Hepatocyte (in vitro differentiated cells): ENCODE measurements at regions not wholly inside any gene's neighbourhood (a gene's known extent, or its start where the extent isn't known, plus 50 kb on each side); places are given as distances from the start of the nearest gene placed in this dataset.

Experiments
- CTCF ChIP-seq: fragments of 200-600 bp; sonication (generic); IDR thresholded peaks from 2 replicates; pipeline ENCODE4 v1.5.1; 2016; ENCODE audit warnings: antibody characterized with exemption, mild to moderate bottlenecking; ENCODE audit not compliant: poor library complexity
- EZH2 ChIP-seq: fragments of 200-600 bp; sonication (generic); IDR thresholded peaks from 2 replicates; pipeline ENCODE4 v1.6.1; 2016; ENCODE audit warnings: antibody characterized with exemption, mild to moderate bottlenecking, borderline replicate concordance
- EZH2phosphoT487 ChIP-seq: fragments of 200-600 bp; sonication (generic); IDR thresholded peaks from one replicate; pipeline ENCODE4 v1.6.1; 2018; ENCODE audit warnings: antibody characterized with exemption, mild to moderate bottlenecking, low read depth, moderate library complexity; ENCODE audit not compliant: unreplicated experiment, severe bottlenecking

GRCh38 chr13:72500851-72501250 lies 226.6 kb downstream of the MZT1 start:
- TF ChIP-seq CTCF (no peak), EZH2 (no peak), EZH2phosphoT487 (no peak)
